Heart left ventricle (tissue), 16 donors: ENCODE measurements at regions not wholly inside any gene's neighbourhood (a gene's known extent, or its start where the extent isn't known, plus 50 kb on each side); places are given as distances from the start of the nearest gene placed in this dataset.
A peak's percentile ranks its signal among the peaks of the same experiment; 100 is the strongest.

Source experiments
- ATAC-seq, 4 donors: fragments of 200-7000 bp; cut with Tn5 transposase; one replicate each; pipeline ENCODE4 v1.9.1; 2020 to 2022; ENCODE audit warnings: moderate library complexity in 4 of 4, mild to moderate bottlenecking in 3 of 4, moderate number of reproducible peaks in 1 of 4
- DNase-seq, 5 donors: peaks; one replicate each; pipeline ENCODE4 v3.0.0-alpha.2; 2020
- H3K27ac ChIP-seq, 12 donors: fragments of 200-600 bp; sonication (generic) in 4 of 12; one replicate each; pipeline versions ENCODE4 v1.5.0 to v1.8.0; 2016 to 2022; ENCODE audit warnings: mild to moderate bottlenecking in 2 of 12
- H3K27me3 ChIP-seq, 9 donors: fragments of 200-600 bp; sonication (generic) in 2 of 9; one replicate each; pipeline versions ENCODE4 v1.5.1 to v1.8.0; 2016 to 2022; ENCODE audit warnings: mild to moderate bottlenecking in 3 of 9
- H3K36me3 ChIP-seq, 9 donors: fragments of 200-600 bp; sonication (generic) in 2 of 9; one replicate each; pipeline versions ENCODE4 v1.5.0 to v1.8.0; 2018 to 2022; ENCODE audit warnings: mild to moderate bottlenecking in 2 of 9
- H3K4me1 ChIP-seq, 12 donors: fragments of 200-600 bp; sonication (generic) in 4 of 12; one replicate each; pipeline versions ENCODE4 v1.5.0 to v1.8.0; 2016 to 2022; ENCODE audit warnings: mild to moderate bottlenecking in 3 of 12
- H3K4me3 ChIP-seq, 12 donors: fragments of 200-600 bp; sonication (generic) in 4 of 12; one replicate each; pipeline versions ENCODE4 v1.5.0 to v1.8.0; 2017 to 2022; ENCODE audit warnings: mild to moderate bottlenecking in 9 of 12, moderate library complexity in 4 of 12
- H3K9me3 ChIP-seq, 12 donors: fragments of 200-600 bp; sonication (generic) in 4 of 12; one replicate each; pipeline versions ENCODE4 v1.5.0 to v1.8.0; 2016 to 2022; ENCODE audit warnings: mild to moderate bottlenecking in 1 of 12
- POLR2A ChIP-seq, 2 donors: fragments of 450-650 bp; IDR thresholded peaks; one replicate each; pipeline ENCODE4 v1.6.1; 2017; ENCODE audit warnings: antibody characterized with exemption in 2 of 2, mild to moderate bottlenecking in 2 of 2, moderate library complexity in 2 of 2
- WGBS, 4 donors: extraction: QIAGEN DNeasy Blood & Tissue Kit in 2 of 4; methylation state at CpG; one replicate each; pipeline versions ENCODE4 v1.1.5 to v1.1.7; 2013 to 2018; 5-methylcytosine and 5-hydroxymethylcytosine counted together
- intact Hi-C, 10 donors: fragments of 100-400 bp; cut with DNase I; formaldehyde crosslinking; loops; one replicate each; pipeline versions ENCODE4 v1.11.1 to v1.14.2; 2022
- TF ChIP-seq, protein P1 (sequence below), 12 donors: fragments of 200-600 bp; sonication (generic) in 4 of 12; IDR thresholded peaks; one replicate each; pipeline versions ENCODE4 v1.5.0 to v1.8.0; 2018 to 2022; ENCODE audit warnings: antibody characterized with exemption in 12 of 12, mild to moderate bottlenecking in 5 of 12
- donor health status: ischemic (EF 13 %, LVEDD 7.1; RV severe dilation, severe dysfunction).
- donor health status: healthy with polysubstance abuse.
- donor health status: DM: no; HTN: yes; CAD: no.
- donor health status: DM: no; HTN: no; CAD: no.
- donor health status: ischemic (EF 25% LVEDD 6.9; RV normal size, moderate dysfunction).
- donor health status: ischemic (EF 25% LVEDD 5.7; RV mildly dilated, moderate dysfunction).
- donor health status: healthy.
- donor health status: DM: yes; HTN: yes; CAD: no.
- donor health status: ischemic (EF 35%, LVEDD 5.7; RV mildly dilated, moderate dysfunction).
- donor health status: nonischemic (EF 11% LVEDD 7.7; RV severe dilation, severe dysfunction).
- donor health status: DM: yes; HTN: yes; CAD: no.
- donor health status: PGD.
- donor health status: ischemic (EF 29% LVEDD 5.4; RV normal size, mild dysfunction).
- donor health status: nonischemic (EF 23%, LVEDD 6.1; RV moderate dilation, normal function).

DNA sequence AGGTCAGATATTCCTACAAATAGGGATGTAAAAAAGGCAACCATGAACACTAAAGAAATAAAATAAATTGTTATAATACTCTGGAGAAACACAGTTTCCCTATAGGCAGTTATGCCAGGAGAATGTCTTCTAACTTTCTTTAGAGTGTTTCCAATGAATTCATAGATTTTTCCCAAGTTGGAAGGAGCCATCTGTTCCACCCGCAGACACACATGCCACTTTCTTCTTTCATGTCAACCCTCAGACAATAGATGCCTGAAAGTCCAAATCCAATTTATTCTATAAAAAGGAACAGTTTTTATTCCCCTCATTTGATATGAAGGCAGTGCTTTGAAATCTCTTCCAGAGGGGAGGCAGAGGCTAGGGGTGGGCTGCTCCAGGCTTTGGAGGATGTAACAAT, 418.1 kb downstream of the ACTL7B start:
- no peak for TF ChIP-seq POLR2A (IDR thresholded peaks at IDR 0.05)
- TF ChIP-seq, protein P1, sequence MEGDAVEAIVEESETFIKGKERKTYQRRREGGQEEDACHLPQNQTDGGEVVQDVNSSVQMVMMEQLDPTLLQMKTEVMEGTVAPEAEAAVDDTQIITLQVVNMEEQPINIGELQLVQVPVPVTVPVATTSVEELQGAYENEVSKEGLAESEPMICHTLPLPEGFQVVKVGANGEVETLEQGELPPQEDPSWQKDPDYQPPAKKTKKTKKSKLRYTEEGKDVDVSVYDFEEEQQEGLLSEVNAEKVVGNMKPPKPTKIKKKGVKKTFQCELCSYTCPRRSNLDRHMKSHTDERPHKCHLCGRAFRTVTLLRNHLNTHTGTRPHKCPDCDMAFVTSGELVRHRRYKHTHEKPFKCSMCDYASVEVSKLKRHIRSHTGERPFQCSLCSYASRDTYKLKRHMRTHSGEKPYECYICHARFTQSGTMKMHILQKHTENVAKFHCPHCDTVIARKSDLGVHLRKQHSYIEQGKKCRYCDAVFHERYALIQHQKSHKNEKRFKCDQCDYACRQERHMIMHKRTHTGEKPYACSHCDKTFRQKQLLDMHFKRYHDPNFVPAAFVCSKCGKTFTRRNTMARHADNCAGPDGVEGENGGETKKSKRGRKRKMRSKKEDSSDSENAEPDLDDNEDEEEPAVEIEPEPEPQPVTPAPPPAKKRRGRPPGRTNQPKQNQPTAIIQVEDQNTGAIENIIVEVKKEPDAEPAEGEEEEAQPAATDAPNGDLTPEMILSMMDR (IDR thresholded peaks at IDR 0.05): no peak
- H3K27me3 ChIP-seq: no peaks in the 10 kb centered on the region
- H3K36me3 ChIP-seq: no peaks in the 10 kb centered on the region
- no peaks in the 10 kb centered on the region for H3K4me1 ChIP-seq
- H3K9me3 ChIP-seq: no peaks in the 10 kb centered on the region
- H3K4me3 ChIP-seq: no peak overlapping the region
- ATAC-seq: no peak
- no peak for DNase-seq
- intact Hi-C loops: loop anchor here in 2 of 10 donors (10.0 kb wide), 1 partner anchor 973 kb away; no protein-coding TSS in a partner anchor
- no peak overlapping the region for H3K27ac ChIP-seq
- 93 to 100% (median 94%) methylated on average over 1 of the region's 1 CpG for WGBS, 4 donors

DNA sequence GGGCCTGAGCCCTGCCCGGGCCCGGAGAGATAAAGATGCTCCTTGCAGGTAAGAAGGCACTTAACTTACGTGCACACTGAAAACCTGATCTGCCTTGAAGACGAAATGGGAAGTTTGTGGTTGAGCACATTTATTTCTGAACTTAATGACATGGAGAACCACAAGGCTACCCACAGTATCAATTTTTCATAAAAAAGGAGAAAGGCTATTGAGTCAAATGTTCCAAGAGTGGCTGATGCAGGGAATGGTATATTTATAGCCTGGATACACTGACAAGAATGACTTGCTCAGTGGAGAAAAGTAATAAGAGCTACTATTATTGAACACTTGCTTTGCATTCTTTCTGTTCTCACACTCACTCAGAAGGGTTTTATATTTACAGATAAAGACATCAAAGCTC, 419.3 kb downstream of the ACTL7B start:
- Histone ChIP-seq H3K9me3 (peaks cover 0 to 7% (median 4%) of the 10 kb centered on the region in 12 donors), H3K4me3 (no peak overlapping the region), H3K27me3 (no peaks in the 10 kb centered on the region), H3K36me3 (no peaks in the 10 kb centered on the region), H3K4me1 (no peaks in the 10 kb centered on the region), H3K27ac (no peak overlapping the region)
- TF ChIP-seq, protein P1 (IDR thresholded peaks at IDR 0.05): no peak
- TF ChIP-seq POLR2A (IDR thresholded peaks at IDR 0.05): no peak
- DNase-seq: no peak
- intact Hi-C loops: loop anchor here in 2 of 10 donors (10.0 kb wide), 1 partner anchor 972 kb away; no protein-coding TSS in a partner anchor
- no peak for ATAC-seq
- WGBS, 4 donors: 84 to 94% (median 87%) methylated on average over 4 of the region's 4 CpGs

DNA sequence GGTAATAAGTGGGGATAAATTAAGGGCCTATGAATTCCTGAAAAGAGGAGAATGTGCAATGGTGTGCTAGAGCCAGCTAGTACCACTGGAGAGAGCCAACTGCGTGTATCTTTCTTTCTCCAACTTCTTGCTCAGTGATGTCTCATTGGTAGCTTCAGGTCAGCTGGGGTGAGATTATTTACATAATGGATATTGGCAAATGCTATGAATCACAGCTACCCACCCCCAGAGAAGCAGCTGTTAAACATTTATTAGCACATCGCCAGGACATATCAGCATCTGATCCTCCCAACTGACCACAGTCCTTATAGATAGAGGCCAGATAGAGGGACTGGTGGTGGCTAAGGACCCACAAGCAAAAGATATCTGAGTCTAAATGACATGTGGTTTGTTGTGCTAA, 421.3 kb downstream of the ACTL7B start:
- Histone ChIP-seq H3K27me3 (no peaks in the 10 kb centered on the region), H3K4me1 (no peaks in the 10 kb centered on the region), H3K4me3 (no peak overlapping the region), H3K9me3 (peaks cover 0 to 25% (median 19%) of the 10 kb centered on the region in 12 donors), H3K36me3 (no peaks in the 10 kb centered on the region), H3K27ac (no peak overlapping the region)
- DNase-seq: no peak
- intact Hi-C loops: loop anchor here in 3 of 10 donors (5.0 to 10.0 kb wide), 2 partner anchors 967 to 970 kb away; no protein-coding TSS in a partner anchor
- TF ChIP-seq, protein P1 (IDR thresholded peaks at IDR 0.05): no peak
- no peak for TF ChIP-seq POLR2A (IDR thresholded peaks at IDR 0.05)
- ATAC-seq: no peak
- 76 to 87% (median 81%) methylated on average over 2 of the region's 2 CpGs for WGBS, 4 donors

DNA sequence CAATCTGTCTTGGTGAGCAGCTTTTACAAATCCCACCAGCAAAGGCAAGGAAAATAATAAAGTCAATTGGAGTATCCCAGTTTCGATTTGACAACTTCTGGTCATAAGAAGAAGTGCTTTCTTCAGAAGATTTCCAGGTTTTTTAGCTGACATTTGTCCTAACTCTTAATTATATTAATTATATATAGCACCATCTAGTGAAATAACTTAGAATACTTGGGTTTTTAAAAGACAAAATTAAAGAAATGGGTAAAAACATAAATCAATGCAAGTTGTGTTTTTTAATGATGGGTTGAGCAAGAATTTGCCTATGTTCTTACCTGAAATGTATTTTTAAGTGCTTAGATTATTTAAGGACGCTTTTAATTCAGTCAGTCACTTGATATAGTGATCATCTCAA, 421.8 kb downstream of the ACTL7B start:
- Histone ChIP-seq H3K4me3 (no peak overlapping the region), H3K27ac (no peak overlapping the region), H3K9me3 (peaks cover 0 to 29% (median 19%) of the 10 kb centered on the region in 12 donors), H3K27me3 (no peaks in the 10 kb centered on the region), H3K36me3 (no peaks in the 10 kb centered on the region), H3K4me1 (no peaks in the 10 kb centered on the region)
- no peak for DNase-seq
- no peak for TF ChIP-seq POLR2A (IDR thresholded peaks at IDR 0.05)
- TF ChIP-seq, protein P1 (IDR thresholded peaks at IDR 0.05): peak in 4 of 12 donors; percentile 16 to 22 (median 20)
- 70 to 84% (median 73%) methylated on average over 2 of the region's 2 CpGs for WGBS, 4 donors
- intact Hi-C loops: loop anchor here in 3 of 10 donors (5.0 to 10.0 kb wide), 2 partner anchors 967 to 969 kb away; no protein-coding TSS in a partner anchor
- no peak for ATAC-seq
